Pancreas (tissue), 10 donors: ENCODE measurements at regions not wholly inside any gene's neighbourhood (a gene's known extent, or its start where the extent isn't known, plus 50 kb on each side); places are given as distances from the start of the nearest gene placed in this dataset.

Experiments used
- ATAC-seq, 4 donors: fragments of 200-7000 bp; cut with Tn5 transposase; one replicate each; pipeline versions ENCODE4 v1.8.0 to v1.9.1; 2020; ENCODE audit warnings: mild to moderate bottlenecking in 4 of 4, moderate library complexity in 4 of 4
- DNase-seq, 6 donors: peaks; one replicate each; pipeline ENCODE4 v3.0.0-alpha.2; 2020
- FAIRE-seq: peaks from 2 replicates; lab custom pipeline; 2012; peaks lifted over from hg19 to GRCh38; lab: Jason Lieb, UNC
- H3K27ac ChIP-seq, 4 donors: fragments of 200-600 bp; sonication (generic); 1 replicate in 3 of 4; 2 replicates in 1 of 4; pipeline versions ENCODE4 v1.5.0 to v1.8.0; 2020
- H3K27me3 ChIP-seq, 4 donors: fragments of 200-600 bp; one replicate each; pipeline ENCODE4 v1.8.0; 2021
- H3K36me3 ChIP-seq, 3 donors: fragments of 200-600 bp; sonication (generic) in 1 of 3; one replicate each; pipeline versions ENCODE4 v1.5.0 to v1.8.0; 2020 to 2021
- H3K4me1 ChIP-seq, 3 donors: fragments of 200-600 bp; one replicate each; pipeline ENCODE4 v1.8.0; 2021
- H3K4me3 ChIP-seq, 4 donors: fragments of 200-600 bp; sonication (generic) in 2 of 4; one replicate each; pipeline versions ENCODE4 v1.5.0 to v1.8.0; 2020 to 2021
- H3K9me3 ChIP-seq, 4 donors: fragments of 200-600 bp; one replicate each; pipeline ENCODE4 v1.8.0; 2021
- WGBS, 2 donors: extraction: QIAGEN DNeasy Blood & Tissue Kit; methylation state at CpG; one replicate each; pipeline ENCODE4 v1.1.7; 2013; 5-methylcytosine and 5-hydroxymethylcytosine counted together
- intact Hi-C, 3 donors: fragments of 100-400 bp; cut with DNase I; formaldehyde crosslinking; loops; one replicate each; pipeline versions ENCODE4 v1.11.1 to v1.14.2; 2022
- TF ChIP-seq, protein P1 (sequence below), 4 donors: fragments of 200-600 bp; sonication (generic) in 3 of 4; IDR thresholded peaks; one replicate each; pipeline versions ENCODE4 v1.5.0 to v1.8.0; 2021; ENCODE audit warnings: antibody characterized with exemption in 4 of 4
- donor health status: healthy with polysubstance abuse.
- donor health status: DM: no; HTN: no; CAD: no; lungs with moderate emphysema.
- donor health status: DM: no; HTN: no; CAD: no.
- donor health status: control.
- donor health status: control.
- donor health status: Bipolar disorder and iron deficiency.
- donor health status: DM: yes; HTN: yes; CAD: no.
- donor health status: DM: no; HTN: no; CAD: no.
- donor health status: DM: no; HTN: no; CAD: no.
- donor health status: DM: yes; HTN: yes; CAD: no.

DNA sequence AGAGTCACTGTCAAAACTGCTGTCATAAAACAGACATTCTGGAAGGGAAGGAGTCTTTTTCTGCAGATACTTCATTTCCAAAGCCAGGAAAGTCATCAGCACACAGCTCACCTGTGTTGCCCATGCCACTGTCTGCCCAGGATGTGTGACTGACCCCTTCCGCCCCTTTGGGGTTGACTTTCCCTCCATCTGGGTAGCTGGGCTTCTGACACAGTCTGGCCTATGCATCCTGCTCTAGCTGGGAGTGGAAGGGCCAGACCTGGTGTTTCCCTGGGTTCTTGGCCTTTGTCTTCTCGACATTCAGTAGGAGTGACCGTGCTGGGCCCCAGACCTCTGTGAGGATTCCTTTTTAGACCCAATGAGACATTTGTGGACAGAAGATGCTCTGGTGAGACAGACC is 378.9 kb upstream of the NUPR2 start:
- H3K36me3 ChIP-seq = no peaks in the 10 kb centered on the region
- H3K27me3 ChIP-seq = no peaks in the 10 kb centered on the region
- no peak overlapping the region for H3K4me3 ChIP-seq
- H3K9me3 ChIP-seq = no peaks in the 10 kb centered on the region
- no peak for ATAC-seq
- intact Hi-C loops = no loop called here
- H3K27ac ChIP-seq = no peak overlapping the region
- 47 to 55% methylated on average over 3 of the region's 3 CpGs for WGBS, 2 donors
- no peak for FAIRE-seq
- H3K4me1 ChIP-seq = no peaks in the 10 kb centered on the region
- DNase-seq = no peak
- TF ChIP-seq, protein P1, sequence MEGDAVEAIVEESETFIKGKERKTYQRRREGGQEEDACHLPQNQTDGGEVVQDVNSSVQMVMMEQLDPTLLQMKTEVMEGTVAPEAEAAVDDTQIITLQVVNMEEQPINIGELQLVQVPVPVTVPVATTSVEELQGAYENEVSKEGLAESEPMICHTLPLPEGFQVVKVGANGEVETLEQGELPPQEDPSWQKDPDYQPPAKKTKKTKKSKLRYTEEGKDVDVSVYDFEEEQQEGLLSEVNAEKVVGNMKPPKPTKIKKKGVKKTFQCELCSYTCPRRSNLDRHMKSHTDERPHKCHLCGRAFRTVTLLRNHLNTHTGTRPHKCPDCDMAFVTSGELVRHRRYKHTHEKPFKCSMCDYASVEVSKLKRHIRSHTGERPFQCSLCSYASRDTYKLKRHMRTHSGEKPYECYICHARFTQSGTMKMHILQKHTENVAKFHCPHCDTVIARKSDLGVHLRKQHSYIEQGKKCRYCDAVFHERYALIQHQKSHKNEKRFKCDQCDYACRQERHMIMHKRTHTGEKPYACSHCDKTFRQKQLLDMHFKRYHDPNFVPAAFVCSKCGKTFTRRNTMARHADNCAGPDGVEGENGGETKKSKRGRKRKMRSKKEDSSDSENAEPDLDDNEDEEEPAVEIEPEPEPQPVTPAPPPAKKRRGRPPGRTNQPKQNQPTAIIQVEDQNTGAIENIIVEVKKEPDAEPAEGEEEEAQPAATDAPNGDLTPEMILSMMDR (IDR thresholded peaks at IDR 0.05) = no peak

DNA sequence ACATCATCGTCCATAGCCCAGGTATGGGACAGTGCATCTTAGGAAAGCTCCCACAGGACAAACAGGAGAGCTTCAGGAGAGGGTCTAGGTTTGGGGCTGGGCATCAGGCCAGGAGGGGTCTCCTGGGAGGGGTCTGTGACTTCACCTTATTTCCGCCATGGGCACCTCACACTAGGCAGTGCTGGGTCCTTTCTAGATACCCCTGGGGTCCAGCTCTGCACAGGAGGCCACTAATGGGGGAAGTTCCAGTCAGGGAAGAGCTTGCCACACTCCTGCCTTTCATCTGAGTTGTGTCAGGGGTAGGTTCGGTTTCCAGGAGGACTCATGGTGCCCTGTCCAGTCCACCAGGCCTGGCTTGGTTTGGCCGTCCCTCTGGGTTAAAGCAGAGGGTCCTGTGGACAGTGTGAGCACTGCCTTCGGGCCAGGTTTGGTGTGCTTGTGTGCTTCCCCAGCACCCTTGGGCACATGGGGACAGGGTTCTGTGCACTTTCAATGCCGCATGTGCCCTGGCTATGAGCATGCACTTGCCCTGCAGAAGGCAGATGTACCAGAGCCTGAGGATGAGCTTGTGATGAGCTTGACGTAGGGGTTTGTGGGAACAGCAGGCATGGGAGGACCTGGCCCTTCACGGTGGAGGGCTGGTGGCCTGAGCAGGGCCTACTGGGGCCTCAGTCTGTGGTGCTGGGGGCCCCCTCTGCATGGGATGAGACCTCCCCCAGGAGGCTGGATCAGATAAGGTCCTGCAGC is 377.7 kb upstream of the NUPR2 start:
- Histone ChIP-seq H3K9me3 (no peaks in the 10 kb centered on the region), H3K4me1 (no peaks in the 10 kb centered on the region), H3K27ac (no peak overlapping the region), H3K4me3 (no peak overlapping the region), H3K36me3 (no peaks in the 10 kb centered on the region), H3K27me3 (no peaks in the 10 kb centered on the region)
- intact Hi-C loops = no loop called here
- 45 to 52% methylated on average over 7 to 8 of the region's 8 CpGs for WGBS, 2 donors
- no peak for ATAC-seq
- FAIRE-seq = no peak
- no peak for DNase-seq
- TF ChIP-seq, protein P1 (IDR thresholded peaks at IDR 0.05) = no peak

DNA sequence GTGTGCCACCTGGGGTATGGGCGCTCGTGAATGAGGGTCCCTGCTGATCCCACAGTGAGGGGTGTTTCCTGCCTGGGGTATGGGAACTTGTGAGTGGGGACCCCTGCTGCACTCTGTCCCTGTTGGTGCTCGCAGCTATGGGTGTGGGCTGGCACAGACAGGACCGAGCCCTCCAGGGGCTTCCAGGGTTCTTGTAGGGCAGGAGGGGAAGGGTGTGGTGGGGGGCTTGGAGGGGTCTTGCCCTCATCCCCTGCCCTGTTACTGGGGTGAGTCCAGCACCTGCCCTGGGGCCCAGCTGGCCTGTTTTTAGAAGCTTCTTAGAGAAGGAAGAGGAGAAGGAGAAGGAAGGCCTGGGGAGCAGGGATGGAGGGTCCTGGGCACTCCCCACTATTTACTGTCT is 377.0 kb upstream of the NUPR2 start:
- no peaks in the 10 kb centered on the region for H3K27me3 ChIP-seq
- H3K9me3 ChIP-seq = no peaks in the 10 kb centered on the region
- ATAC-seq (no peak), FAIRE-seq (no peak), DNase-seq (no peak)
- H3K4me1 ChIP-seq = no peaks in the 10 kb centered on the region
- H3K27ac ChIP-seq = no peak overlapping the region
- H3K4me3 ChIP-seq = no peak overlapping the region
- intact Hi-C loops = no loop called here
- H3K36me3 ChIP-seq = no peaks in the 10 kb centered on the region
- TF ChIP-seq, protein P1 (IDR thresholded peaks at IDR 0.05) = no peak
- WGBS, 2 donors = 55 to 59% methylated on average over 4 of the region's 4 CpGs

DNA sequence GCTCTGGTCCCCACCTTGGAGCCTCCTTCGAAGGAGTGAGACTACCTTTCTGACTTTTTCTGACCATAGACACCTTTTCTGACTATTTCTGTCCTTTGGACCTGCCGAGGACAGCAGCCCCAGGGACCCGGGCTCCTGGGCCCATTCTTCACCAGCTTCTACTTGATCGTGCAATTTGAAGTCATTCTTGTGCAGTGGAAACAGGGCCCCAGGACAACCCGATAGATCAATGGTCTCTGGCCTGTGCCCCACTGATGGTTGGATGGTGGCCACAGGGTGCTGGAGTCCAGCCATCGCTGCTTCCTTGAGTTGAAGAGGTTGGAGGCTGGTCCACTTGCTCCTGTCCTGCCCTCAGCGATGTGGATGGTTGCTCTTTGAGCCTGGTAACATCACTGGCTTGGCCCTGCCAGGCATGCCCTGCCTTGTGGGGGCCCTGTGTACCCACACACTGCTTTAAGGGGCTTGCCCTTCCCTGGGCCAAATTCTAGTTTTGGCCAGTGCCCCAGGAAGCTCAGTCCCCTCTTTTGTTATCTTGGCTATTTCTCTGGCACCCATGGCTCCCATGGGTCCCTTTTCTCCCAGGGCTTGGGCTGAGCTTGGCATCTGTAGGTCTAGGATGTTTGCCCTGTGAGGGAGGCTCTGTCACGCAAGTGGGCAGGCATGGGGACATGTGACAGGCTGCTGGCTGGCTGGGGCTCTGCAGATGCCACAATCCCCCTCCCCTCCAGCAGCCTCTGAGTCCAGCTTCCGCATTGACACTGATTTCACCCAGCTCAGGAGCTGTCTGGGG is 375.6 kb upstream of the NUPR2 start:
- FAIRE-seq (no peak), DNase-seq (no peak), ATAC-seq (no peak)
- no peaks in the 10 kb centered on the region for H3K4me1 ChIP-seq
- H3K36me3 ChIP-seq = no peaks in the 10 kb centered on the region
- TF ChIP-seq, protein P1 (IDR thresholded peaks at IDR 0.05) = no peak
- H3K9me3 ChIP-seq = no peaks in the 10 kb centered on the region
- H3K27ac ChIP-seq = no peak overlapping the region
- no peak overlapping the region for H3K4me3 ChIP-seq
- intact Hi-C loops = no loop called here
- 52 to 57% methylated on average over 9 of the region's 9 CpGs for WGBS, 2 donors
- H3K27me3 ChIP-seq = no peaks in the 10 kb centered on the region
